ENCODE measurements at regions not wholly inside any gene's neighbourhood (a gene's known extent, or its start where the extent isn't known, plus 50 kb on each side); places are given as distances from the start of the nearest gene placed in this dataset.

DNA sequence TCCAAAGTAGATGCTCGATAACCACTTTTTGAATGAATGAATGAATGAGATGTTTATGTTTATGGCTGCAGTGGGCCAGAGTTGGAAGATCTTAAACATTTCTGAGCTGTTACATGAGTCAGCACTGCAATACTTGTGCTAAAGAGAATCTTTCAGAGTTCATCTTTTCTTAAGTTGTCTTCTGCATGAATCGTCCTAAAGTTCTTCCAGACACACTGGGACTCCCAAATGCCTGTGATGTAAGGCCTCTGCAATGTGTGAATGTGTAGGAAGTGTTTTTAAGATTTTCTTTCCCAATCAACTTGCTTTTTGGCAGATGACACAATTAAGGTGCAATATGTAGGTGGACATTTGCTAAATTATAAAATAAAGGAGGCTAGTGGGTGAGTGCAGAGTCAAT is 50.3 kb upstream of the TRIM9 start:
- DNase-seq (ENCODE audit: low read depth, low spot score), result no peak
- no peak overlapping the region for H3K27ac ChIP-seq

DNA sequence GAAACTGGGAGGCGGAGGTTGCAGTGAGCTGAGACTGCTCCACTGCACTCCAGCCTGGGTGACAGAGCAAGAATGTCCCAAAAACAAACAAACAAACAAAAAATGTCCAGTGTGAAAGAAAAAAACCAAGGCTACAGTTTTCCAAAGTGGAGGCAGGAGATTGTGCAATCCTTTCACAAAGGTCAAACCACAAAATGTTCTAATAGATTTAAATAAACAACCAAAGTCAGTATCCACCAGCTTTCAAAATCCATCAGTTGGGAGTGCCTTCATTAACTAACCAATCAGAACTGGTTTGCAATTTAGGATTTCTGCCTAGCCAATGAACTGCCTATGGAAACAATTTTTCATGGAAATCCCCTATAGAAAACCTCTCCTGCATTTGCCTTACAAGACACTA is 52.3 kb upstream of the TRIM9 start:
- DNase-seq (ENCODE audit: low read depth, low spot score), result no peak
- no peak overlapping the region for H3K27ac ChIP-seq

DNA sequence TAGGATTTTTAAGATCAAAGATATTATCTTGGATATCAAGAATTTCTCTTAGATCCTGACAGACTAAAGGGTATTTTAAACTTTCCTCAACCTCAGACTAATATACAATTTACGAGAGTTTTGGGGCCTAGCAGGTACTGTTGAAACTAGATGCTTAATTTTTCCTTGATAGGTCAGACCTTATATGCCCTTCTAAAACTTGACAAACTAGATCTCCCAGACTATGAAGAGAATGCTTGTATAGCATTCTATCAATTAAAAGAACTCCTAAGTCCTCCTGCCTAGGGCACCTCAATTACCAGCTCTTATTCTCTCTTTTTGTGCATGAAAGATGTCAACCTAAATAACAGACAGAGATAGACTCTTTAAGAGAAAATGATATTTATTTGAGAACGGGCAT is 60.4 kb upstream of the TRIM9 start:
- no peak overlapping the region for H3K27ac ChIP-seq
- DNase-seq (ENCODE audit: low read depth, low spot score), result no peak

DNA sequence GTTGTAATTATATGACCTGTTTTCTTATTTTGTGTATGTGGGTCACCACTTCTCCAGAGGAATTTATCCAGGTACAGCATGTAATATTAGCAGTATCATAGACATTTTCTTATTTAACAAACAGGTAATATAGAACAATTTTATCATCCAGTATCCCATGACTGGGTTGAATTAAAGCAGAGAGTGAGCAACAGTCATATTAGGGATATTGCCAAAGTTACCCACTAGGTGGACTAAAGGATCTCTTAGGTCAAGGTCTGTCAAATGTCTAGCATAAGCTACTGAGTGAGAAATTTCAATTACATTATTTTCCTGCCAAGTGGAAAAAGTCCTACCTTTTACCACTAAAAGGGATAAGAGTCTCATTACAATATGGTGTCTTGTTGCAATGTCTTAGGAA is 62.1 kb upstream of the TRIM9 start:
- no peak overlapping the region for H3K27ac ChIP-seq
- no peak for DNase-seq (ENCODE audit: low read depth, low spot score)

DNA sequence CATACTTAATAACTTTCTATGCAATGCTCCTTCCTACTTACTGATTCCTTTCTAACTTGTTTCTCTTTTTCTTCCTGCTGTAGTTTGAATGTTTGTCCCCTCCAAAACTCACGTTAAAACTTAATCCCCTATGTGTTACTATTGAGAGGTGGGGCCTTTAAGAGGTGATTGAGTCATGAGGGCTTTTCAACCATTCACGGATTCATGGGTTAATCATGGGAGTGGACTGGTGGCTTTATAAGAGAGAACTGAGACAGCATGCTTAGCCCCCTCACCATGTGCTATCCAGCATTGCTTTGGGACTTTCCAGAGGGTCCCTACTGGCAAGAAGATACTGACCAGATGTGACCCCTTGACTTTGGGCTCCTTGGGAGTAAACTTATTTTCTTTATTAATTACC is 66.0 kb upstream of the TRIM9 start:
- H3K27ac ChIP-seq, result no peak overlapping the region
- no peak for DNase-seq (ENCODE audit: low read depth, low spot score)

DNA sequence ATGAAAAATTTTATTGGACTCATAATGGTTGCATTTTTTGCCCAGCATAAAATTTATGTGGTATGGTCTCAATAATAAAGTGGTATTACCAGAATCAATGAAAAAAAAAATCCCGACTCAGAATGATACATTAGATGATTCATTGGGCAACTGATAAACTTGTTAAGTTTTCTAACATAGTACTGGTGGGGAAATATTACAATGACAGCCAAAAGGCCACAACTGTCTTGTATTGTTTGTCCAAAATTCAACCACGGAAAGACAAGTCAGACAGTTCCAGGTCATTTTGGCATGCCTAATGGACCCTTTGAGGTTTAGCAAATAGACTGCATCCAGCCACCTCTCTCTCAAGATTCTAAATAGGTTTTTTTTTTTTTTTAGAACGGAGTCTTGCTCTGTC is 70.5 kb upstream of the TRIM9 start:
- no peak overlapping the region for H3K27ac ChIP-seq
- no peak for DNase-seq (ENCODE audit: low read depth, low spot score)

DNA sequence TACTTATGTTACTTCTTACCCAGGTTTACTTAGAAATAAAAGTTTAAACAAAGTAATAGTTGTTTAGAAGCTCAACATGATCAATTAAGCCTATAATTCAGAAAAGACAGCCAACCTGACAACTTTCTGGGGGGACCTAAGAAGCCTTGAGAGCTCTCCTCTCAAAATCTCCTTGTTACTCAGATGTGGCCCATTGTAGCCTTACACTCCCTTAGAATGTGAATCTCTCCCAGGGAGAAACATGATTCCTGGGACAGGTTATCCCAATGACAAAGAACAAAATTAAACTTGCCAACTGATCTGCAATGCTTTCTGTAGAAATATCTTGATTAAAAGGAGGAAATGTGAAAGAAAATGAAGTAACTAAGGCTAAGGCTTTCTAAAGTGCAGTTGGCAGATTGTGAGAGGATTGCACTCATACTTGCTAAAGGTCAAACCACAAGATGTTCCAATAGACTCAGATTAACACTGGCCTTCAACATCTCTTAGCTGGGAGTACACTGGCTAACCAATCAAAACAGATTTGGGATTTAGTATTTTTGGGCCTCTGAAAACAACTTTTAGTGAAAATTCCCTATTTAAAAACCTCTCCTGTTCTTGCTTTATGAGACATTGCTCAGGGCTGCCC is 72.3 kb upstream of the TMX1 start:
- no peak overlapping the region for H3K27ac ChIP-seq
- no peak for DNase-seq (ENCODE audit: low read depth, low spot score)

DNA sequence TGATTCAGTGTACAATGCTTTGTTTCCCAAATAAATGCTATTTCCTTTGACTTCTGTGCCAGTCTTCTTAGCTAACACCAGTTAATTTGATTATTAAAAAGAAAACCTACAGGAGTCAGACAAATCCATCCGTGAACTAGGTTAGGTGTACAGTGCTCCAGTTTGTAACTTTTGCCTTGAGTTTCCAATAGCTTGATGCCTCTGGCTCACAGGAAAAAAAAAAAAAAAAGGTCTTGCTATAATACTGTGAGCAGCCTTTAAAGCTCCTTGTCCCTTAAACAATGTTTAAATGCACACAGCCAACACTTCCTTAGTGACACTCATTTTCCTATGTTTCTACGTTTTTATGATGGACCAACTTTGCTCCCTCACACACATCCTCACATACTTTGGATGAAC is 71.8 kb upstream of the TMX1 start:
- no peak for DNase-seq (ENCODE audit: low read depth, low spot score)
- H3K27ac ChIP-seq, result no peak overlapping the region

DNA sequence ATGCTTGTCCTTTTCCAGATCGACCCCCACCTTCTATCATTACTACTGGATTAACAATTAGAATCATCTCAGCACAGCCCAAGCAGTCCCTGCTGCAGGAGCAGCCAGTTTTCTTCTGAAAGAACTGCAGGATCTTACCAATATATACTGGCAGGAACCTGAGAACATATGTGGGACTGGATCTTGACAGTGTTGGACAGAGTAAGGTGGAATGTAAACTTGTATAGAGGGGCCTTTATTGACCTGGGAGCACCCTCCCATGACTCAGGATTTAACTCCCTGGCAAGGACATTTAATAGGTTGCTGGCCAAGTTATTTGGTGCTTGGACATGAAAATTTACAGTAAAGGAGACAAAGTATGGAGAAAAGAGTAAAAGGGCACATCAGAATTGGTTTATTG is 66.2 kb upstream of the TMX1 start:
- DNase-seq (ENCODE audit: low read depth, low spot score), result no peak
- H3K27ac ChIP-seq, result no peak overlapping the region

DNA sequence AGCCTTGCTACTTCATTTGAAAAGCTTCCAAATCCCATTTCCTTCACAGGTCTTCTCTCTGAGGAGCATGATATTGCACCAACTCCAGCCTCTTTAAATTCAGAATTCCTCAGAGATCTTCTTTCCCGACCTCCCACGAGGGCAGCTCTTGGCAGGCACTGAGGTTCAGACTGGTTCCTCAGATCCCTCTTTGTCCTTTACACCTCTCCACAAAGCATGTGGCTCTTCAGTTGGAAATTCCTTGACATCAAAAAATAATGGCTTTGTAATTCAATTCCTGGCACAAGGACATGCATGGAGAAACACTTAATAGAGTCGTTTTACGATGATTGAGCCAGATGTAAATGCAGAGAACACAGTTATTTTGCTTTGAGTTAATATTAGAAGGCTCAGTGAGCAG is 63.2 kb upstream of the TMX1 start:
- DNase-seq (ENCODE audit: low read depth, low spot score), result no peak
- H3K27ac ChIP-seq, result no peak overlapping the region

DNA sequence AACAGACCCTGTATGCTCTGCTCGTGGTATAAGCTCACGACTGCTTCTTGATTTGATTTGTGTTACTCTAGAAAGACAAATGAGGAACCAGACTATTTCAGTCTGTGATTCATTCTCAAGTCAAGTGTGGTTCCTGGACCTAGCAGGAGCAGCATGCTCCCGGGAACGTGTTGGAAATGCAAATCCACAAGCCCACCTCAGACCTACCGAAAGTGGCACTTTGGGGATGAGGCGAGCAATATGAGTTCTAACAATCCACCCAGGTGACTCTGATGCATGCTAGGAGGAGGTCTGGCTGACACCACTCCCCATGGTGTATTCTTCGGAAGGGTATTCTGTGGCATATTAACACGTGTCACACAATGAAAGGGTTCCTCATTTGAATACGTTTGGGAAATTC is 59.5 kb upstream of the TMX1 start:
- DNase-seq (ENCODE audit: low read depth, low spot score), result no peak
- H3K27ac ChIP-seq, result no peak overlapping the region

DNA sequence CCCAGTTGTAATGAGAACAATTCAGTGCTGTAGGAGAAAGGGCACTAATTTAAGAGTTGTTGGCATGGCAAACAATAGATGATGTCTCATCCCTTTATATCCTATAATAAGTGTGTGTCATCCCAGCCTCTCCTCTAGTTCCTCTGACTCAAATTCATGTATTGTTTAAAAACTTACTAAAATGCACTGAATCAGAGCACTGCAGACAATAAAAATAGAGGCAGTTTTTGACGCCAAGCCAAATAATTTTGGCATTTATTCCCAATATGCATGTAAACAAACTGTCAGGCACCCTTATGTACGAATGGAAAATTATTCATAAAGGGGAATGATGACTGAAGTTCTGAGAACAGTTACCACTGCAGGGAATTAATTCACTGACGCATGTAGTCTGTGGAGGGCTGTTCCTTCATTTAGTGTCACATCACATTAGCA is 57.9 kb upstream of the TMX1 start:
- DNase-seq (ENCODE audit: low read depth, low spot score), result peak; percentile 10

DNA sequence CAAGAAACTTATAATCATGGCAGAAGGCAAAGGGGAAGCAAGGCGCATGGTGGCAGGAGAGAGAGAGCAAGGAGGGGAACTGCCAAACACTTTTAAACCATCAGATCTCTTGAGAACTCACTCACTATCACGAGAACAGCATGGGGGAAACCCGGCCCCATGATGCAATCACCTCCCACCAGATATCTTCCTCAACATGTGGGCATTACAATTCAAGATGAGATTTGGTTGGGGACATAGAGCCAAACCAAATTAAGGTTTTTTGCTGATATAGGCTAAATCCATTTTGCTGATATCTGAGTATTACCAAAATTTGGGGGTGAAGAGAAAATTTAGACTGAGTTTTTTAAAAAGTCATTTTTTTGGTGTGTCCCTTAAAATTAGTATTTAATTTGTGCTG is 54.9 kb upstream of the TMX1 start:
- DNase-seq (ENCODE audit: low read depth, low spot score), result no peak

More for the DNA sequence above, 57.9 kb upstream of the TMX1 start:
- no peak overlapping the region for H3K27ac ChIP-seq

DNA sequence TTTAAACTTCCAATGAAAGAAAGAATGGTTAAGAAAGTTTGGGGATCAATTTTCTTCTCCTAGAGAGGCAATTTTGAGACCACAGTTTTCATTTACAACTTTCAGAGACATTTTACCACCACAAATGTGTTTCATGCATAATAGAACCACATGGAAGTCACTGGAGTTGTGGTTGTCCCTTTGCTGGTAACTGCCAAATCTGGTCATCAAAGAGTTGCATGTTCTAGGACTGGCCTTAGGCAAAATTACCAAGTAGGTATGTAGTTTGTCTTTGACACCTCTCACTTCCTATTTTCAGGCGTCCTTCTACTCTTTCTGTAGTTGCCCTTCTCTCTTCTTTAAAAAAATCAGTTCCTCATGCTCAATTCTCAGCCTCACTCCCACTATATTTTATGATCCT is 54.3 kb upstream of the TMX1 start:
- DNase-seq (ENCODE audit: low read depth, low spot score), result no peak
- no peak overlapping the region for H3K27ac ChIP-seq

More for the DNA sequence above, 54.9 kb upstream of the TMX1 start:
- H3K27ac ChIP-seq, result no peak overlapping the region

DNA sequence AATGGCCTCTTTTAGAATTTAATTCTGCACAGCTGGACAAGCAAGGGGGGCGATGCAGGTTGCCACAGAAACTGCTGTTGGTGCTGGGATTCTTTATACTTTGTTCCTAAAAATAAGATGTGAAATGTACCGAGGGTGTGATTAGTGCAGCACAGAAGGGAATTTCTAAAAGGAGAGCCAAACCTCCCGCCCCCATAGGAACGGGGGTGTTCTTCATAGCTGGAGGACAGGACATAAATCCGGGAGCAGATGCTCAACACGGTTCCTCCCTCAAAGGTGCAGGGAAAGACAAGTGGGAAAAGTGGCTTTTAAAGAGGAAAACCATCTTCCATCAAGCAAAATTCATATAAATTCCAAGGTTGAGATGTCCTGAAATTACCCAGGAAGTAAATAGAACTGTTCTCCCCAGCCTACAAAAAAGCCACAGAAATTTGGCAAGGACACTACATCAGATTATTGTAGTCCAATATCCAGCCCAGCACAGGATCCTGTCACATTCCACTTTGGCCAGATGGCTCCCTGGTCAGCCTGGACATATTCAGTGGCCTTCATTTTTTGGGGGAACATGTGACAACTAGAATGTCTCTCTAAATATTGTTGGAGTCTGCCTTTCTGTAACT is 51.4 kb upstream of the TMX1 start:
- no peak for DNase-seq (ENCODE audit: low read depth, low spot score)
- H3K27ac ChIP-seq, result no peak overlapping the region

DNA sequence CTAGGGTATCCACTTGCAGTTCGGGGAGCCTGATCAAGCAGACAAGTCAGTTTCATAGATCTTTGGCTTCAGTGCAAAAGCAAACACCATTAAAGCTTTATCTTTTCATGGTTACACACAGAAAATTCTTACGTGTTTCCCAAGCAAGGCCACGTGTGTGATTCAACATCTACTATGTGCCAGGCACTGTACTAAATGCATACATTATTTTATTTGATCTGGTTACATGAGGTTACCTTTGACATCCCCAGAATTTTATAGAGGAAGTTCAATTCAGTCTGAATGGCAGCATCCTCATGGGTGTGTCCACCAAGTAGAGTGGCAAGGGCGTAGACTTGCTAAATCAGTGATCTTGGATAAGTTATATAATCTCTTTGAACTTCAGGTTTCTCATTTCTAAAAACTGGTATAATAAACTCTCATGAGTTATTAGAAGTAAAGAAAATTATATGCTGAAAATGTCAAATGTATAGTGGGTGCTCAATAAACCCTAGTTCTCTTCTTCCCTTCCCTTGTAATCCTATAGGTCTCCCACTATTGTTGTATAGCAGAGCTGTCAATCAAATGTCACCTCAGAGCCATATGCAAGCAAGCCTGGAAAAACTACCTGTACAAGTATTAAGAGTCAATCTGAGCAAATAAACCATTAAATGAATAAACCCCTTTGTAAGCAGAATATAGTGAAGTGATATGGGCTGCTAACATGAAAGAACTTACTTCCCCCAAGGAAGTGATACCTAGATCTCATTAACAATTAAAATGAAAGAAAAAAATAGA is 50.3 kb upstream of the TMX1 start:
- H3K27ac ChIP-seq, result no peak overlapping the region
- no peak for DNase-seq (ENCODE audit: low read depth, low spot score)
